ENCODE measurements at regions not wholly inside any gene's neighbourhood (a gene's known extent, or its start where the extent isn't known, plus 50 kb on each side); places are given as distances from the start of the nearest gene placed in this dataset.
A peak's percentile ranks its signal among the peaks of the same experiment; 100 is the strongest.

GRCh38 chr2:175698061-175698460, 304.0 kb downstream of the LNPK start:
- peaks cover 0 to 3% (median 0%) of the 10 kb centered on the region in 3 experiments for H3K27me3 ChIP-seq (ENCODE audit: control insufficient read depth in 3 of 3, insufficient read depth in 3 of 3, low read depth in 1 of 3, low read length in 3 of 3)
- H3K79me1 ChIP-seq (ENCODE audit: low read depth, low read length): no peaks in the 10 kb centered on the region
- WGBS, 2 donors (ENCODE audit: extremely low coverage in 2 of 2, insufficient read length in 2 of 2, insufficient replicate concordance in 1 of 2): no CpG with 5 or more reads among the region's 1 CpG
- H2AK5ac ChIP-seq (ENCODE audit: low read depth, low read length): no peak overlapping the region
- H3K4ac ChIP-seq (ENCODE audit: low read length): no peak overlapping the region
- H3K4me3 ChIP-seq (ENCODE audit: low read length in 2 of 2): no peak overlapping the region
- H3K36me3 ChIP-seq (replicated peaks in 1 of 2; ENCODE audit: control insufficient read depth in 2 of 2, insufficient read depth in 2 of 2, low read length in 2 of 2): no peaks in the 10 kb centered on the region
- no peak overlapping the region for H2AFZ ChIP-seq (ENCODE audit: low read length)
- H2BK5ac ChIP-seq (ENCODE audit: low read length): no peak overlapping the region
- no peak overlapping the region for H4K91ac ChIP-seq (ENCODE audit: low read depth, low read length, poor library complexity)
- H3K9me3 ChIP-seq (replicated peaks in 1 of 2; ENCODE audit: control insufficient read depth in 2 of 2, insufficient read depth in 1 of 2, low read depth in 1 of 2, low read length in 2 of 2): no peaks in the 10 kb centered on the region
- no peak for DNase-seq (ENCODE audit: low spot score)
- H2BK120ac ChIP-seq (ENCODE audit: low read depth, low read length): no peak overlapping the region
- H3K18ac ChIP-seq (ENCODE audit: low read length): no peak overlapping the region
- no peak overlapping the region for H2BK15ac ChIP-seq (ENCODE audit: low read length)
- H3K14ac ChIP-seq (ENCODE audit: low read length): no peak overlapping the region
- no peak overlapping the region for H3K4me2 ChIP-seq (ENCODE audit: insufficient read depth, low read length, poor library complexity, severe bottlenecking)
- H2BK12ac ChIP-seq (ENCODE audit: low read length): no peak overlapping the region
- no peak overlapping the region for H3K9ac ChIP-seq (ENCODE audit: low read depth, low read length, poor library complexity)
- no peak overlapping the region for H3K23ac ChIP-seq (ENCODE audit: low read depth, low read length, poor library complexity)
- no peak overlapping the region for H3K27ac ChIP-seq (replicated peaks; ENCODE audit: low read length)
- no peaks in the 10 kb centered on the region for H3K4me1 ChIP-seq (ENCODE audit: control insufficient read depth in 2 of 2, insufficient read depth in 1 of 2, low read depth in 1 of 2, low read length in 2 of 2)
- no peak overlapping the region for H4K8ac ChIP-seq (ENCODE audit: low read depth, low read length)

- H3K4me2 ChIP-seq (ENCODE audit: insufficient read depth, low read length, poor library complexity, severe bottlenecking): no peak overlapping the region
- DNase-seq (ENCODE audit: low spot score): peak; percentile 57
- H4K8ac ChIP-seq (ENCODE audit: low read depth, low read length): no peak overlapping the region
- no peak overlapping the region for H3K4ac ChIP-seq (ENCODE audit: low read length)
- H3K18ac ChIP-seq (ENCODE audit: low read length): no peak overlapping the region
- peaks cover 0 to 26% (median 0%) of the 10 kb centered on the region in 3 experiments for H3K27me3 ChIP-seq (ENCODE audit: control insufficient read depth in 3 of 3, insufficient read depth in 3 of 3, low read depth in 1 of 3, low read length in 3 of 3)
- no peak overlapping the region for H3K4me3 ChIP-seq (ENCODE audit: low read length in 2 of 2)
- H3K4me1 ChIP-seq (ENCODE audit: control insufficient read depth in 2 of 2, insufficient read depth in 1 of 2, low read depth in 1 of 2, low read length in 2 of 2): peaks cover 0 to 3% of the 10 kb centered on the region in 2 donors
- no peak overlapping the region for H2BK12ac ChIP-seq (ENCODE audit: low read length)
- no peaks in the 10 kb centered on the region for H3K79me1 ChIP-seq (ENCODE audit: low read depth, low read length)
- H2BK120ac ChIP-seq (ENCODE audit: low read depth, low read length): no peak overlapping the region
- no peak overlapping the region for H3K14ac ChIP-seq (ENCODE audit: low read length)
- no peaks in the 10 kb centered on the region for H3K36me3 ChIP-seq (replicated peaks in 1 of 2; ENCODE audit: control insufficient read depth in 2 of 2, insufficient read depth in 2 of 2, low read length in 2 of 2)
- WGBS, 2 donors (ENCODE audit: extremely low coverage in 2 of 2, insufficient read length in 2 of 2, insufficient replicate concordance in 1 of 2): no CpG with 5 or more reads among the region's 4 CpGs
- H2AK5ac ChIP-seq (ENCODE audit: low read depth, low read length): no peak overlapping the region
- no peak overlapping the region for H2AFZ ChIP-seq (ENCODE audit: low read length)
- H3K9ac ChIP-seq (ENCODE audit: low read depth, low read length, poor library complexity): no peak overlapping the region
- H3K9me3 ChIP-seq (replicated peaks in 1 of 2; ENCODE audit: control insufficient read depth in 2 of 2, insufficient read depth in 1 of 2, low read depth in 1 of 2, low read length in 2 of 2): no peaks in the 10 kb centered on the region
- no peak overlapping the region for H2BK15ac ChIP-seq (ENCODE audit: low read length)
- no peak overlapping the region for H3K27ac ChIP-seq (replicated peaks; ENCODE audit: low read length)
- no peak overlapping the region for H2BK5ac ChIP-seq (ENCODE audit: low read length)
- no peak overlapping the region for H4K91ac ChIP-seq (ENCODE audit: low read depth, low read length, poor library complexity)
- no peak overlapping the region for H3K23ac ChIP-seq (ENCODE audit: low read depth, low read length, poor library complexity)
These were observed 311.8 kb downstream of the LNPK start for GRCh38 chr2:175690113-175690837.

DNA sequence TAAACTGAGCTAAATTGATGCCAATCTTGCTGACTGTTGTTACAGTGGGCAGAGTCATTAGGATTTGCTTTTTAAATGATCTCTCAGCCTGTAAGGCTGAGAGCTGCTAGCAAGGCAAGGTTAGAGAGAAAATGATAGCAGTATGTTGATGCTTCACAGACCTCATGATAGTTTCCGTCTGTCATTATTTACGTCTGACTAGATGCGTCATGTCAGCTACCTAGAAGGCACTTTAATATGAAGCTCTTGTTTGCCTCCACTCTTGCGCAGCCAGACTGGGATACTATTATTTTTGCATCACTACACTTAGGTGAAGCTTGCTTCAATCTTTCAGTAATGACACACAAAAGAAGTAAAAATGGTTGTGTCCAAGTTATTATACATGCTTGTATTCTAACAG, 313.8 kb downstream of the LNPK start:
- H2AFZ ChIP-seq (ENCODE audit: low read length): no peak overlapping the region
- no peak overlapping the region for H3K18ac ChIP-seq (ENCODE audit: low read length)
- no peak overlapping the region for H3K14ac ChIP-seq (ENCODE audit: low read length)
- no peak overlapping the region for H4K91ac ChIP-seq (ENCODE audit: low read depth, low read length, poor library complexity)
- H3K23ac ChIP-seq (ENCODE audit: low read depth, low read length, poor library complexity): no peak overlapping the region
- H2BK12ac ChIP-seq (ENCODE audit: low read length): no peak overlapping the region
- no peak overlapping the region for H3K4me3 ChIP-seq (ENCODE audit: low read length in 2 of 2)
- peaks cover 0 to 38% (median 0%) of the 10 kb centered on the region in 3 experiments for H3K27me3 ChIP-seq (ENCODE audit: control insufficient read depth in 3 of 3, insufficient read depth in 3 of 3, low read depth in 1 of 3, low read length in 3 of 3)
- no peak overlapping the region for H3K27ac ChIP-seq (replicated peaks; ENCODE audit: low read length)
- no peak overlapping the region for H2AK5ac ChIP-seq (ENCODE audit: low read depth, low read length)
- no peaks in the 10 kb centered on the region for H3K9me3 ChIP-seq (replicated peaks in 1 of 2; ENCODE audit: control insufficient read depth in 2 of 2, insufficient read depth in 1 of 2, low read depth in 1 of 2, low read length in 2 of 2)
- no peak overlapping the region for H4K8ac ChIP-seq (ENCODE audit: low read depth, low read length)
- H3K79me1 ChIP-seq (ENCODE audit: low read depth, low read length): no peaks in the 10 kb centered on the region
- no peak overlapping the region for H3K4ac ChIP-seq (ENCODE audit: low read length)
- H3K36me3 ChIP-seq (replicated peaks in 1 of 2; ENCODE audit: control insufficient read depth in 2 of 2, insufficient read depth in 2 of 2, low read length in 2 of 2): no peaks in the 10 kb centered on the region
- H2BK15ac ChIP-seq (ENCODE audit: low read length): no peak overlapping the region
- H2BK5ac ChIP-seq (ENCODE audit: low read length): no peak overlapping the region
- H3K4me2 ChIP-seq (ENCODE audit: insufficient read depth, low read length, poor library complexity, severe bottlenecking): no peak overlapping the region
- H3K4me1 ChIP-seq (ENCODE audit: control insufficient read depth in 2 of 2, insufficient read depth in 1 of 2, low read depth in 1 of 2, low read length in 2 of 2): peaks cover 0 to 3% of the 10 kb centered on the region in 2 donors
- no CpG with 5 or more reads among the region's 4 CpGs for WGBS, 2 donors (ENCODE audit: extremely low coverage in 2 of 2, insufficient read length in 2 of 2, insufficient replicate concordance in 1 of 2)
- DNase-seq (ENCODE audit: low spot score): no peak
- no peak overlapping the region for H2BK120ac ChIP-seq (ENCODE audit: low read depth, low read length)
- no peak overlapping the region for H3K9ac ChIP-seq (ENCODE audit: low read depth, low read length, poor library complexity)

DNA sequence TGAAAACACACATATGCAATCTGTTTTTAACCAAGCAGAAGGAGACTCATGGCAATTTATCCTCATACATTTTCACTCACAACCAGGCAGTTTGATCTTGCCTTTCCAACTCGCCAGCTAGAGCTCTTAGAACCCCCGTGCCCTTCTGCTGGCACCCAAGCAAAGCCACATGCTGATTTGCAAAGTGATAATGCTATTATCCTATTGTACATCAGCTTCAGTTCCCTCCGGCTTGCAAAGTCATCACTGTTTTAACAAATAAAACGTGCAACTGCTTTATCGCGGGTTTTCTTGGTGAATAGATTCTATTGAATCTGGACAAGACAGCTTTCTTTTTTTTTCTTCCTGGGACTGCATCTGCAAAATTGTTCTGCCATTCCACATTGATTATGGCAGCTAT, 314.6 kb downstream of the LNPK start:
- H4K8ac ChIP-seq (ENCODE audit: low read depth, low read length): no peak overlapping the region
- DNase-seq (ENCODE audit: low spot score): no peak
- H3K27ac ChIP-seq (replicated peaks; ENCODE audit: low read length): no peak overlapping the region
- H2AK5ac ChIP-seq (ENCODE audit: low read depth, low read length): no peak overlapping the region
- no CpG with 5 or more reads among the region's 6 CpGs for WGBS, 2 donors (ENCODE audit: extremely low coverage in 2 of 2, insufficient read length in 2 of 2, insufficient replicate concordance in 1 of 2)
- no peak overlapping the region for H2BK12ac ChIP-seq (ENCODE audit: low read length)
- H2BK120ac ChIP-seq (ENCODE audit: low read depth, low read length): no peak overlapping the region
- no peak overlapping the region for H3K18ac ChIP-seq (ENCODE audit: low read length)
- no peaks in the 10 kb centered on the region for H3K79me1 ChIP-seq (ENCODE audit: low read depth, low read length)
- no peaks in the 10 kb centered on the region for H3K36me3 ChIP-seq (replicated peaks in 1 of 2; ENCODE audit: control insufficient read depth in 2 of 2, insufficient read depth in 2 of 2, low read length in 2 of 2)
- peaks cover 0 to 38% (median 0%) of the 10 kb centered on the region in 3 experiments for H3K27me3 ChIP-seq (ENCODE audit: control insufficient read depth in 3 of 3, insufficient read depth in 3 of 3, low read depth in 1 of 3, low read length in 3 of 3)
- H2BK5ac ChIP-seq (ENCODE audit: low read length): no peak overlapping the region
- no peak overlapping the region for H2BK15ac ChIP-seq (ENCODE audit: low read length)
- H3K9ac ChIP-seq (ENCODE audit: low read depth, low read length, poor library complexity): no peak overlapping the region
- peaks cover 0 to 3% of the 10 kb centered on the region in 2 donors for H3K4me1 ChIP-seq (ENCODE audit: control insufficient read depth in 2 of 2, insufficient read depth in 1 of 2, low read depth in 1 of 2, low read length in 2 of 2)
- no peak overlapping the region for H3K23ac ChIP-seq (ENCODE audit: low read depth, low read length, poor library complexity)
- H3K14ac ChIP-seq (ENCODE audit: low read length): no peak overlapping the region
- H3K4ac ChIP-seq (ENCODE audit: low read length): no peak overlapping the region
- no peak overlapping the region for H2AFZ ChIP-seq (ENCODE audit: low read length)
- no peaks in the 10 kb centered on the region for H3K9me3 ChIP-seq (replicated peaks in 1 of 2; ENCODE audit: control insufficient read depth in 2 of 2, insufficient read depth in 1 of 2, low read depth in 1 of 2, low read length in 2 of 2)
- H3K4me3 ChIP-seq (ENCODE audit: low read length in 2 of 2): no peak overlapping the region
- H4K91ac ChIP-seq (ENCODE audit: low read depth, low read length, poor library complexity): no peak overlapping the region
- no peak overlapping the region for H3K4me2 ChIP-seq (ENCODE audit: insufficient read depth, low read length, poor library complexity, severe bottlenecking)

Data from neuronal stem cell (in vitro differentiated cells).